Spleen (tissue), 11 donors: ENCODE measurements at regions not wholly inside any gene's neighbourhood (a gene's known extent, or its start where the extent isn't known, plus 50 kb on each side); places are given as distances from the start of the nearest gene placed in this dataset.

Source experiments
- DNase-seq: peaks from one replicate; pipeline ENCODE4 v3.0.0-alpha.2; 2020
- H3K27ac ChIP-seq, 8 donors: fragments of 200-600 bp; sonication (generic) in 7 of 8; 1 replicate in 4 of 8; 2 replicates in 4 of 8; pipeline versions ENCODE4 v1.5.0 to v1.8.0; 2016 to 2021; ENCODE audit warnings: inconsistent platforms in 4 of 8, mild to moderate bottlenecking in 4 of 8, moderate library complexity in 1 of 8
- H3K27me3 ChIP-seq, 7 donors: fragments of 200-600 bp; sonication (generic) in 6 of 7; replicated peaks in 1 of 7; 1 replicate in 4 of 7; 2 replicates in 3 of 7; pipeline versions ENCODE4 v1.5.0 to v1.8.0; 2016 to 2021; ENCODE audit warnings: inconsistent platforms in 3 of 7, mild to moderate bottlenecking in 1 of 7
- H3K36me3 ChIP-seq, 6 donors: fragments of 200-600 bp; sonication (generic) in 5 of 6; 1 replicate in 4 of 6; 2 replicates in 2 of 6; pipeline versions ENCODE4 v1.5.0 to v1.8.0; 2016 to 2021; ENCODE audit warnings: inconsistent platforms in 2 of 6
- H3K4me1 ChIP-seq, 6 donors: fragments of 200-600 bp; sonication (generic) in 5 of 6; 1 replicate in 3 of 6; 2 replicates in 3 of 6; pipeline versions ENCODE4 v1.5.0 to v1.8.0; 2016 to 2021; ENCODE audit warnings: inconsistent platforms in 3 of 6
- H3K4me3 ChIP-seq, 8 donors: fragments of 200-600 bp; sonication (generic) in 7 of 8; 1 replicate in 4 of 8; 2 replicates in 4 of 8; pipeline versions ENCODE4 v1.5.0 to v1.8.0; 2016 to 2021; ENCODE audit warnings: inconsistent platforms in 4 of 8, mild to moderate bottlenecking in 4 of 8, moderate library complexity in 2 of 8
- H3K9me3 ChIP-seq, 8 donors: fragments of 200-600 bp; sonication (generic) in 7 of 8; 1 replicate in 4 of 8; 2 replicates in 4 of 8; pipeline versions ENCODE4 v1.5.0 to v1.8.0; 2016 to 2021; ENCODE audit warnings: inconsistent platforms in 4 of 8
- CTCF ChIP-seq, 11 experiments: fragments of 200-600 bp in 7 of 11; fragments of 450-650 bp in 4 of 11; sonication (generic) in 4 of 11; IDR thresholded peaks in 8 of 11; conservative IDR thresholded peaks in 3 of 11; 1 replicate in 7 of 11; 2 replicates in 4 of 11; pipeline versions ENCODE4 v1.4.0 to v1.8.0; 2016 to 2021; ENCODE audit warnings: antibody characterized with exemption in 11 of 11, inconsistent platforms in 4 of 11, mild to moderate bottlenecking in 1 of 11
- POLR2A ChIP-seq, 3 donors: fragments of 450-650 bp; IDR thresholded peaks; one replicate each; pipeline ENCODE4 v1.5.1; 2017; ENCODE audit warnings: antibody characterized with exemption in 3 of 3, mild to moderate bottlenecking in 1 of 3
- POLR2AphosphoS5 ChIP-seq, 3 donors: sonication (generic); formaldehyde crosslinking; IDR thresholded peaks; one replicate each; pipeline ENCODE4 v1.5.1; 2017; ENCODE audit warnings: antibody characterized with exemption in 3 of 3
- WGBS, 5 donors: extraction: QIAGEN DNeasy Blood & Tissue Kit in 3 of 5; methylation state at CpG; one replicate each; pipeline versions ENCODE4 v1.1.5 to v1.1.7; 2013 to 2018; 5-methylcytosine and 5-hydroxymethylcytosine counted together
- intact Hi-C: fragments of 100-400 bp; cut with DNase I; formaldehyde crosslinking; loops from one replicate; pipeline ENCODE4 v1.15.0; 2023; ENCODE audit warnings: low total_unique reads
- donor health status: healthy with polysubstance abuse.
- donor health status: DM: no; HTN: no; CAD: no; lungs with moderate emphysema.
- donor health status: DM: no; HTN: no; CAD: no.
- donor health status: Bipolar disorder and iron deficiency.
- donor health status: healthy.
- donor health status: DM: no; HTN: no; CAD: no.
- donor health status: DM: yes; HTN: yes; CAD: no.

- TF ChIP-seq CTCF (IDR thresholded peaks at IDR 0.05 in 8 of 11, conservative IDR thresholded peaks at IDR 0.05 in 3 of 11) (no peak), POLR2A (IDR thresholded peaks at IDR 0.05) (no peak), POLR2AphosphoS5 (IDR thresholded peaks at IDR 0.05) (no peak)
- Histone ChIP-seq H3K4me3 (no peak overlapping the region), H3K27ac (no peak overlapping the region), H3K27me3 (no peaks in the 10 kb centered on the region), H3K4me1 (no peaks in the 10 kb centered on the region), H3K9me3 (no peaks in the 10 kb centered on the region), H3K36me3 (no peaks in the 10 kb centered on the region)
- no peak for DNase-seq
- intact Hi-C loops: loop anchor here (5.0 to 10.0 kb wide), 2 partner anchors 198 to 505 kb away; no protein-coding TSS in a partner anchor
- WGBS, 5 donors: 90 to 99% (median 96%) methylated on average over 9 of the region's 9 CpGs
Observed at GRCh38 chr10:23999445-23999844, 209.5 kb upstream of the KIAA1217 start.

- intact Hi-C loops: no loop called here
- no peak for DNase-seq
- no peaks in the 10 kb centered on the region for H3K9me3 ChIP-seq
- no peaks in the 10 kb centered on the region for H3K4me1 ChIP-seq
- TF ChIP-seq POLR2A (IDR thresholded peaks at IDR 0.05) (no peak), CTCF (IDR thresholded peaks at IDR 0.05 in 8 of 11, conservative IDR thresholded peaks at IDR 0.05 in 3 of 11) (no peak)
- no peak overlapping the region for H3K4me3 ChIP-seq
- H3K27ac ChIP-seq: no peak overlapping the region
- no peaks in the 10 kb centered on the region for H3K27me3 ChIP-seq
- H3K36me3 ChIP-seq: no peaks in the 10 kb centered on the region
- WGBS, 5 donors: 77 to 87% (median 81%) methylated on average over 8 of the region's 8 CpGs
Observed at GRCh38 chr10:24000271-24000813, 208.6 kb upstream of the KIAA1217 start.

GRCh38 chr10:24006741-24007140 is 202.2 kb upstream of the KIAA1217 start:
- no peak for DNase-seq
- intact Hi-C loops: no loop called here
- TF ChIP-seq CTCF (IDR thresholded peaks at IDR 0.05 in 8 of 11, conservative IDR thresholded peaks at IDR 0.05 in 3 of 11) (no peak), POLR2AphosphoS5 (IDR thresholded peaks at IDR 0.05) (no peak)
- Histone ChIP-seq H3K27ac (no peak overlapping the region), H3K27me3 (no peaks in the 10 kb centered on the region), H3K4me1 (peaks cover 0 to 5% (median 0%) of the 10 kb centered on the region in 6 donors), H3K9me3 (no peaks in the 10 kb centered on the region), H3K36me3 (no peaks in the 10 kb centered on the region), H3K4me3 (no peak overlapping the region)
- 86 to 94% (median 90%) methylated on average over 5 of the region's 5 CpGs for WGBS, 5 donors

- H3K36me3 ChIP-seq: no peaks in the 10 kb centered on the region
- peaks cover 0 to 5% (median 0%) of the 10 kb centered on the region in 6 donors for H3K4me1 ChIP-seq
- WGBS, 5 donors: 74 to 92% (median 80%) methylated on average over 3 of the region's 3 CpGs
- H3K27ac ChIP-seq: no peak overlapping the region
- intact Hi-C loops: no loop called here
- H3K27me3 ChIP-seq: no peaks in the 10 kb centered on the region
- no peak for TF ChIP-seq POLR2AphosphoS5 (IDR thresholded peaks at IDR 0.05)
- no peak for TF ChIP-seq CTCF (IDR thresholded peaks at IDR 0.05 in 8 of 11, conservative IDR thresholded peaks at IDR 0.05 in 3 of 11)
- TF ChIP-seq POLR2A (IDR thresholded peaks at IDR 0.05): no peak
- no peak overlapping the region for H3K4me3 ChIP-seq
- DNase-seq: no peak
- no peaks in the 10 kb centered on the region for H3K9me3 ChIP-seq
Observed at GRCh38 chr10:24007359-24007758, 201.6 kb upstream of the KIAA1217 start.
